Sigmoid colon (tissue), 6 donors: ENCODE measurements at regions not wholly inside any gene's neighbourhood (a gene's known extent, or its start where the extent isn't known, plus 50 kb on each side); places are given as distances from the start of the nearest gene placed in this dataset.
A peak's percentile ranks its signal among the peaks of the same experiment; 100 is the strongest.

Experiments
- DNase-seq: peaks from one replicate; pipeline ENCODE4 v3.0.0-alpha.2; 2019
- H3K27ac ChIP-seq, 4 donors: fragments of 200-600 bp; sonication (generic); one replicate each; pipeline ENCODE4 v1.5.1; 2016 to 2019; ENCODE audit warnings: mild to moderate bottlenecking in 1 of 4
- H3K27me3 ChIP-seq, 3 donors: fragments of 200-600 bp; sonication (generic); one replicate each; pipeline ENCODE4 v1.5.1; 2019; ENCODE audit warnings: mild to moderate bottlenecking in 1 of 3
- H3K36me3 ChIP-seq, 4 donors: fragments of 200-600 bp; sonication (generic); one replicate each; pipeline ENCODE4 v1.5.1; 2016 to 2019
- H3K4me1 ChIP-seq, 4 donors: fragments of 200-600 bp; sonication (generic); one replicate each; pipeline ENCODE4 v1.5.1; 2017 to 2019
- H3K4me3 ChIP-seq, 4 donors: fragments of 200-600 bp; sonication (generic); one replicate each; pipeline ENCODE4 v1.5.1; 2017 to 2019; ENCODE audit warnings: mild to moderate bottlenecking in 2 of 4, moderate library complexity in 1 of 4
- H3K9me3 ChIP-seq, 4 donors: fragments of 200-600 bp in 3 of 4; sonication (generic) in 3 of 4; one replicate each; pipeline versions ENCODE4 v1.5.1 to v1.6.1; 2013 to 2019
- CTCF ChIP-seq, 4 experiments: fragments of 450-650 bp in 3 of 4; fragments of 200-600 bp in 1 of 4; IDR thresholded peaks; one replicate each; pipeline ENCODE4 v1.5.1; 2016 to 2019; ENCODE audit warnings: antibody characterized with exemption in 4 of 4, mild to moderate bottlenecking in 3 of 4, moderate library complexity in 2 of 4
- EP300 ChIP-seq, 4 donors: sonication (generic); formaldehyde crosslinking; IDR thresholded peaks; one replicate each; pipeline ENCODE4 v1.6.1; 2017; ENCODE audit warnings: antibody characterized with exemption in 4 of 4
- POLR2A ChIP-seq, 2 donors: fragments of 450-650 bp; IDR thresholded peaks; one replicate each; pipeline ENCODE4 v1.6.1; 2016; ENCODE audit warnings: antibody characterized with exemption in 2 of 2, mild to moderate bottlenecking in 2 of 2, moderate library complexity in 2 of 2
- POLR2AphosphoS5 ChIP-seq, 4 donors: sonication (generic); formaldehyde crosslinking; IDR thresholded peaks; one replicate each; pipeline ENCODE4 v1.6.1; 2017; ENCODE audit warnings: antibody characterized with exemption in 4 of 4
- WGBS, 2 donors: extraction: QIAGEN DNeasy Blood & Tissue Kit; methylation state at CpG; one replicate each; pipeline ENCODE4 v1.1.7; 2013; 5-methylcytosine and 5-hydroxymethylcytosine counted together
- intact Hi-C: fragments of 100-400 bp; cut with DNase I; formaldehyde crosslinking; loops from one replicate; pipeline ENCODE4 v1.15.1; 2023
- donor health status: healthy with polysubstance abuse.
- donor health status: healthy.

- no peaks in the 10 kb centered on the region for H3K36me3 ChIP-seq
- intact Hi-C loops: no loop called here
- 91 to 96% methylated on average over 1 of the region's 1 CpG for WGBS, 2 donors
- no peak overlapping the region for H3K27ac ChIP-seq
- no peaks in the 10 kb centered on the region for H3K27me3 ChIP-seq
- TF ChIP-seq EP300 (IDR thresholded peaks at IDR 0.05) (no peak), POLR2AphosphoS5 (IDR thresholded peaks at IDR 0.05) (no peak), POLR2A (IDR thresholded peaks at IDR 0.05) (no peak), CTCF (IDR thresholded peaks at IDR 0.05) (no peak)
- H3K4me1 ChIP-seq: no peaks in the 10 kb centered on the region
- no peaks in the 10 kb centered on the region for H3K9me3 ChIP-seq
- H3K4me3 ChIP-seq: no peak overlapping the region
- DNase-seq: no peak
Measured at GRCh38 chr21:38742580-38743260, 63.0 kb upstream of the ETS2 start.

GRCh38 chr21:38743772-38744529 is 61.8 kb upstream of the ETS2 start:
- no peak overlapping the region for H3K27ac ChIP-seq
- no peak overlapping the region for H3K4me3 ChIP-seq
- intact Hi-C loops: no loop called here
- H3K4me1 ChIP-seq: no peaks in the 10 kb centered on the region
- TF ChIP-seq CTCF (IDR thresholded peaks at IDR 0.05) (no peak), POLR2AphosphoS5 (IDR thresholded peaks at IDR 0.05) (peak in 1 of 4 donors; percentile 12)
- no peaks in the 10 kb centered on the region for H3K36me3 ChIP-seq
- WGBS, 2 donors: 73 to 83% methylated on average over 21 of the region's 21 CpGs
- no peaks in the 10 kb centered on the region for H3K9me3 ChIP-seq
- no peak for DNase-seq
- no peaks in the 10 kb centered on the region for H3K27me3 ChIP-seq

GRCh38 chr21:38744861-38745260 is 60.9 kb upstream of the ETS2 start:
- intact Hi-C loops: no loop called here
- H3K27me3 ChIP-seq: no peaks in the 10 kb centered on the region
- no peaks in the 10 kb centered on the region for H3K36me3 ChIP-seq
- H3K4me3 ChIP-seq: no peak overlapping the region
- no peaks in the 10 kb centered on the region for H3K4me1 ChIP-seq
- no peaks in the 10 kb centered on the region for H3K9me3 ChIP-seq
- no peak overlapping the region for H3K27ac ChIP-seq
- 88 to 92% methylated on average over 2 of the region's 2 CpGs for WGBS, 2 donors
- no peak for DNase-seq
- TF ChIP-seq POLR2AphosphoS5 (IDR thresholded peaks at IDR 0.05) (no peak), CTCF (IDR thresholded peaks at IDR 0.05) (no peak), POLR2A (IDR thresholded peaks at IDR 0.05) (no peak), EP300 (IDR thresholded peaks at IDR 0.05) (no peak)

- DNase-seq: no peak
- Histone ChIP-seq H3K36me3 (no peaks in the 10 kb centered on the region), H3K27me3 (no peaks in the 10 kb centered on the region), H3K4me1 (peaks cover 0 to 10% (median 2%) of the 10 kb centered on the region in 4 donors), H3K4me3 (no peak overlapping the region), H3K9me3 (no peaks in the 10 kb centered on the region), H3K27ac (no peak overlapping the region)
- 12 to 63% methylated on average over 4 of the region's 4 CpGs for WGBS, 2 donors
- no peak for TF ChIP-seq POLR2A (IDR thresholded peaks at IDR 0.05)
- TF ChIP-seq CTCF (IDR thresholded peaks at IDR 0.05): no peak
- TF ChIP-seq POLR2AphosphoS5 (IDR thresholded peaks at IDR 0.05): no peak
- no peak for TF ChIP-seq EP300 (IDR thresholded peaks at IDR 0.05)
- intact Hi-C loops: no loop called here
Measured at GRCh38 chr21:38747810-38748209, 57.9 kb upstream of the ETS2 start.
